ENCODE measurements at regions not wholly inside any gene's neighbourhood (a gene's known extent, or its start where the extent isn't known, plus 50 kb on each side); places are given as distances from the start of the nearest gene placed in this dataset.

GRCh38 chr5:129174480-129174879 lies 79.9 kb downstream of the ISOC1 start:
- no peak overlapping the region for H3K4me3 ChIP-seq
- no peaks in the 10 kb centered on the region for H3K9me3 ChIP-seq
- no peaks in the 10 kb centered on the region for H3K36me3 ChIP-seq
- DNase-seq (no peak), ATAC-seq (no peak)
- H3K27ac ChIP-seq: no peak overlapping the region
- intact Hi-C loops (cut with DNase I): no loop called here
- no peaks in the 10 kb centered on the region for H3K27me3 ChIP-seq
- TF ChIP-seq, protein P1, sequence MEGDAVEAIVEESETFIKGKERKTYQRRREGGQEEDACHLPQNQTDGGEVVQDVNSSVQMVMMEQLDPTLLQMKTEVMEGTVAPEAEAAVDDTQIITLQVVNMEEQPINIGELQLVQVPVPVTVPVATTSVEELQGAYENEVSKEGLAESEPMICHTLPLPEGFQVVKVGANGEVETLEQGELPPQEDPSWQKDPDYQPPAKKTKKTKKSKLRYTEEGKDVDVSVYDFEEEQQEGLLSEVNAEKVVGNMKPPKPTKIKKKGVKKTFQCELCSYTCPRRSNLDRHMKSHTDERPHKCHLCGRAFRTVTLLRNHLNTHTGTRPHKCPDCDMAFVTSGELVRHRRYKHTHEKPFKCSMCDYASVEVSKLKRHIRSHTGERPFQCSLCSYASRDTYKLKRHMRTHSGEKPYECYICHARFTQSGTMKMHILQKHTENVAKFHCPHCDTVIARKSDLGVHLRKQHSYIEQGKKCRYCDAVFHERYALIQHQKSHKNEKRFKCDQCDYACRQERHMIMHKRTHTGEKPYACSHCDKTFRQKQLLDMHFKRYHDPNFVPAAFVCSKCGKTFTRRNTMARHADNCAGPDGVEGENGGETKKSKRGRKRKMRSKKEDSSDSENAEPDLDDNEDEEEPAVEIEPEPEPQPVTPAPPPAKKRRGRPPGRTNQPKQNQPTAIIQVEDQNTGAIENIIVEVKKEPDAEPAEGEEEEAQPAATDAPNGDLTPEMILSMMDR (IDR thresholded peaks at IDR 0.05): no peak
- no peaks in the 10 kb centered on the region for H3K4me1 ChIP-seq

DNA sequence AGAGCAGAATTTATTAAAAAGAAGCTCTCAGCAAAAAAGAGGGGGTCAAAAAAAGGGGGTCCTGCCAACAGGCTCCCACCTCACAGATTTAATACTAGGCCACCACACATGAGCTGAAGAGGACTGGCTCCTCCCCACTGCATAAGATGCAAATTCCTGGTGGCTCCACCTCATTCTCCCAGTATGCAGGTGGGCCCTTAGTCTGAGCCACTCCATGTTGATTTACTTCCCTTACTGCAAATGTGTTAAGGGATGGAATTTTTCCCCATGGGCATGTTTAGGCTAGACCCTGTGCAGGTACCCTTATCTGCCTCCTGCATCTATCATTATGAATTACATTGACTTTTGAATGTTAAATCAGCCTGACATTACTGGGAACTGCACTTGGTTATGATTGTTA lies 82.9 kb downstream of the ISOC1 start:
- no peaks in the 10 kb centered on the region for H3K4me1 ChIP-seq
- intact Hi-C loops (cut with DNase I): no loop called here
- ATAC-seq (no peak), DNase-seq (no peak)
- no peak overlapping the region for H3K27ac ChIP-seq
- H3K36me3 ChIP-seq: no peaks in the 10 kb centered on the region
- H3K27me3 ChIP-seq: no peaks in the 10 kb centered on the region
- TF ChIP-seq, protein P1 (IDR thresholded peaks at IDR 0.05): no peak
- H3K9me3 ChIP-seq: peaks cover 0 to 3% of the 10 kb centered on the region in 2 donors
- H3K4me3 ChIP-seq: no peak overlapping the region

GRCh38 chr5:129199308-129199707 lies 104.8 kb downstream of the ISOC1 start:
- Histone ChIP-seq H3K36me3 (no peaks in the 10 kb centered on the region), H3K4me1 (no peaks in the 10 kb centered on the region), H3K27me3 (no peaks in the 10 kb centered on the region), H3K4me3 (no peak overlapping the region), H3K9me3 (no peaks in the 10 kb centered on the region), H3K27ac (no peak overlapping the region)
- TF ChIP-seq, protein P1 (IDR thresholded peaks at IDR 0.05): no peak
- intact Hi-C loops (cut with DNase I): no loop called here
- peak in 1 of 4 donors; percentile 1 for DNase-seq
- no peak for ATAC-seq

DNA sequence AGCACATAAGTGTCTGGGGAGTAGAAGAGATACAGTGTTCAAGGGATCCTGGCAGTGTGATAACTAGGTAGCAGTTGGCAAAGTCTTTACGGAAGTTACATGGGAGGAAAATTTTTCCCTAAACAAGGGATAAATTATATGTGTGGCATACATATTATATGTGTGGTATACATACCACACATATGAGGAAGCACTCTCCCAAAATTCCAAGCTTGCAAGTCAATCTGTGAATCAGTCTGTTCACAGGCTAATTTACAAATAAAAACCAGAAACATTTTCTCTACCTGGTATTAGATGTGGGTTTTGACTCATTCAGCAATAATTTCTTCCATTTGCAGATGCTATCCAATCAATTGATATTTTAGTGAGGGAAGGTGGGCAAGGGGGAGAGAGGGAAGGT lies 110.0 kb downstream of the ISOC1 start:
- H3K27ac ChIP-seq: no peak overlapping the region
- DNase-seq (no peak), ATAC-seq (no peak)
- H3K9me3 ChIP-seq: peaks cover 0 to 15% of the 10 kb centered on the region in 2 donors
- no peaks in the 10 kb centered on the region for H3K4me1 ChIP-seq
- no peaks in the 10 kb centered on the region for H3K27me3 ChIP-seq
- H3K36me3 ChIP-seq: no peaks in the 10 kb centered on the region
- no peak overlapping the region for H3K4me3 ChIP-seq
- TF ChIP-seq, protein P1 (IDR thresholded peaks at IDR 0.05): no peak
- intact Hi-C loops (cut with DNase I): no loop called here

GRCh38 chr5:129216001-129216400 lies 121.5 kb downstream of the ISOC1 start:
- no peaks in the 10 kb centered on the region for H3K36me3 ChIP-seq
- H3K4me3 ChIP-seq: no peak overlapping the region
- no peaks in the 10 kb centered on the region for H3K27me3 ChIP-seq
- TF ChIP-seq, protein P1 (IDR thresholded peaks at IDR 0.05): no peak
- DNase-seq (no peak), ATAC-seq (no peak)
- intact Hi-C loops (cut with DNase I): no loop called here
- H3K4me1 ChIP-seq: no peaks in the 10 kb centered on the region
- H3K27ac ChIP-seq: no peak overlapping the region
- H3K9me3 ChIP-seq: peaks cover 0 to 51% of the 10 kb centered on the region in 2 donors
